PC-3 (cell line): ENCODE measurements at regions not wholly inside any gene's neighbourhood (a gene's known extent, or its start where the extent isn't known, plus 50 kb on each side); places are given as distances from the start of the nearest gene placed in this dataset.

Experiments
- ATAC-seq: fragments of 200-7000 bp; cut with Tn5 transposase; 2 replicates; pipeline ENCODE4 v1.9.1; 2020; ENCODE audit warnings: mild to moderate bottlenecking, moderate library complexity
- BruUV-seq: library from RNA; stranded (reverse); fragments of 400-500 nt; replicated peaks from 2 replicates; lab custom pipeline; 2021; lab: Mats Ljungman, UMichigan
- CTCF ChIA-PET: fragments of 300-600 bp; sonication (Branson Sonifier 250); formaldehyde crosslinking; loops from one replicate; lab custom pipeline; 2022; ENCODE audit warnings: antibody characterized with exemption; lab: Charles Lee
- POLR2A ChIA-PET: fragments of 300-600 bp; sonication (Branson Sonifier 250); formaldehyde crosslinking; loops from one replicate; lab custom pipeline; 2022; ENCODE audit warnings: antibody characterized with exemption; ENCODE audit not compliant: unreplicated experiment; lab: Charles Lee
- DNase-seq: peaks from one replicate; pipeline ENCODE4 v3.0.0-alpha.2; 2015
- H2AFZ ChIP-seq: fragments of 300-600 bp; sonication (generic); 2 replicates; pipeline ENCODE4 v1.6.0; 2016; ENCODE audit warnings: antibody characterized with exemption, low read length
- H3F3A ChIP-seq: fragments of 300-600 bp; sonication (generic); one replicate; pipeline ENCODE4 v1.6.0; 2017; ENCODE audit warnings: antibody characterized with exemption, low read length, control low read depth, mild to moderate bottlenecking; ENCODE audit not compliant: unreplicated experiment
- H3K27ac ChIP-seq: fragments of 300-600 bp; sonication (generic); 2 replicates; pipeline ENCODE4 v1.5.1; 2016; ENCODE audit warnings: mild to moderate bottlenecking, low read length
- H3K27me3 ChIP-seq: fragments of 300-600 bp; sonication (generic); 2 replicates; pipeline ENCODE4 v1.6.1; 2016; ENCODE audit warnings: low read length, mixed read lengths
- H3K36me3 ChIP-seq: fragments of 300-600 bp; sonication (generic); 2 replicates; pipeline ENCODE4 v1.6.1; 2016; ENCODE audit warnings: low read depth, mixed run types, low read length, mixed read lengths
- H3K4me1 ChIP-seq: fragments of 300-600 bp; sonication (generic); 2 replicates; pipeline ENCODE4 v1.5.1; 2016; ENCODE audit warnings: low read length; ENCODE audit not compliant: insufficient read depth
- H3K4me2 ChIP-seq: fragments of 300-600 bp; sonication (generic); 2 replicates; pipeline ENCODE4 v1.6.0; 2016; ENCODE audit warnings: low read length
- H3K4me3 ChIP-seq: fragments of 300-600 bp; sonication (generic); 2 replicates; pipeline ENCODE4 v1.5.1; 2016; ENCODE audit warnings: mild to moderate bottlenecking, low read length, mixed read lengths
- H3K79me2 ChIP-seq: fragments of 300-600 bp; sonication (generic); 2 replicates; pipeline ENCODE4 v1.6.1; 2017; ENCODE audit warnings: low read length, mixed read lengths
- H3K9ac ChIP-seq: fragments of 300-600 bp; sonication (generic); 2 replicates; pipeline ENCODE4 v1.6.0; 2016; ENCODE audit warnings: mild to moderate bottlenecking, low read length
- H3K9me2 ChIP-seq: fragments of 300-600 bp; sonication (generic); replicated peaks from 2 replicates; pipeline ENCODE4 v1.6.1; 2016; ENCODE audit warnings: mixed run types, low read length, mixed read lengths
- H3K9me3 ChIP-seq: fragments of 300-600 bp; sonication (generic); 2 replicates; pipeline ENCODE4 v1.6.1; 2016; ENCODE audit warnings: low read length, mixed read lengths
- H4K20me1 ChIP-seq: fragments of 300-600 bp; sonication (generic); 2 replicates; pipeline ENCODE4 v1.6.1; 2016; ENCODE audit warnings: low read length, mixed read lengths
- EZH2 ChIP-seq: fragments of 300-600 bp; sonication (generic); IDR thresholded peaks from one replicate; pipeline ENCODE4 v1.6.1; 2017; ENCODE audit warnings: antibody characterized with exemption, mild to moderate bottlenecking, low read length; ENCODE audit not compliant: unreplicated experiment
- EZH2phosphoT487 ChIP-seq: fragments of 300-600 bp; sonication (generic); IDR thresholded peaks from 2 replicates; pipeline ENCODE4 v1.6.1; 2018; ENCODE audit warnings: mild to moderate bottlenecking, antibody characterized with exemption, low read length, borderline replicate concordance
- intact Hi-C: fragments of 100-400 bp; cut with micrococcal nuclease; formaldehyde crosslinking; loops from 2 replicates; pipeline ENCODE4 v1.9.0; 2023
- TF ChIP-seq, protein P1 (sequence below): fragments of 300-600 bp; sonication (generic); conservative IDR thresholded peaks from 2 replicates; pipeline ENCODE4 v1.5.1; 2017; ENCODE audit warnings: antibody characterized with exemption, low read depth, mild to moderate bottlenecking, low read length

DNA sequence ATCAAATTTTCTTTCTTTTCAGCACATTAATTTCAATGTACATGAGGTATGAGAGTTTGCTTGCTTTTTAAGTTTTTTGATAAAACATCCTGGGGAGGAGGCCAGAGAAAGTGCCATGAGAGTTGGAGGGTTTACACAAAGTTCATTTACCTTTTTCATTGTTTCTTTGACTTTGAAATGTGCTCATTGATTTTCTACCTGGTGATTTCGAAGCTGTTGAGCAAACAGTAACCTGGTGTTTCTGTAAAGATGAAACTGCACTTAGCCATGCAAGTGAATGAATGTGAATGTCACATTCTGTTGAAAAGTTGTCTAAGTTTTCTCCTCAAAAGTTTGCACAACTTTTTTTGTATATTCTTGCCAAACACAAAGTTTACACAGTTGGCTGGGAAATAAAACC, 797.0 kb downstream of the METTL4 start:
- DNase-seq (no peak), ATAC-seq (no peak)
- POLR2A ChIA-PET, result no interaction called here
- H3K27me3 ChIP-seq, result peaks cover 45% of the 10 kb centered on the region
- H3K4me3 ChIP-seq, result no peak overlapping the region
- H2AFZ ChIP-seq, result no peak overlapping the region
- H3K9me2 ChIP-seq, result no peaks in the 10 kb centered on the region
- no peak overlapping the region for H3K27ac ChIP-seq
- H3K79me2 ChIP-seq, result no peaks in the 10 kb centered on the region
- no peak overlapping the region for H3K4me2 ChIP-seq
- no peaks in the 10 kb centered on the region for H4K20me1 ChIP-seq
- H3K9ac ChIP-seq, result no peak overlapping the region
- TF ChIP-seq EZH2phosphoT487 (no peak), EZH2 (no peak)
- TF ChIP-seq, protein P1, sequence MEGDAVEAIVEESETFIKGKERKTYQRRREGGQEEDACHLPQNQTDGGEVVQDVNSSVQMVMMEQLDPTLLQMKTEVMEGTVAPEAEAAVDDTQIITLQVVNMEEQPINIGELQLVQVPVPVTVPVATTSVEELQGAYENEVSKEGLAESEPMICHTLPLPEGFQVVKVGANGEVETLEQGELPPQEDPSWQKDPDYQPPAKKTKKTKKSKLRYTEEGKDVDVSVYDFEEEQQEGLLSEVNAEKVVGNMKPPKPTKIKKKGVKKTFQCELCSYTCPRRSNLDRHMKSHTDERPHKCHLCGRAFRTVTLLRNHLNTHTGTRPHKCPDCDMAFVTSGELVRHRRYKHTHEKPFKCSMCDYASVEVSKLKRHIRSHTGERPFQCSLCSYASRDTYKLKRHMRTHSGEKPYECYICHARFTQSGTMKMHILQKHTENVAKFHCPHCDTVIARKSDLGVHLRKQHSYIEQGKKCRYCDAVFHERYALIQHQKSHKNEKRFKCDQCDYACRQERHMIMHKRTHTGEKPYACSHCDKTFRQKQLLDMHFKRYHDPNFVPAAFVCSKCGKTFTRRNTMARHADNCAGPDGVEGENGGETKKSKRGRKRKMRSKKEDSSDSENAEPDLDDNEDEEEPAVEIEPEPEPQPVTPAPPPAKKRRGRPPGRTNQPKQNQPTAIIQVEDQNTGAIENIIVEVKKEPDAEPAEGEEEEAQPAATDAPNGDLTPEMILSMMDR, result no peak
- CTCF ChIA-PET, result no interaction called here
- intact Hi-C loops, result no loop called here
- H3K9me3 ChIP-seq, result no peaks in the 10 kb centered on the region
- H3K36me3 ChIP-seq, result no peaks in the 10 kb centered on the region
- no TSS peak for BruUV-seq
- no peaks in the 10 kb centered on the region for H3F3A ChIP-seq
- H3K4me1 ChIP-seq, result no peaks in the 10 kb centered on the region

DNA sequence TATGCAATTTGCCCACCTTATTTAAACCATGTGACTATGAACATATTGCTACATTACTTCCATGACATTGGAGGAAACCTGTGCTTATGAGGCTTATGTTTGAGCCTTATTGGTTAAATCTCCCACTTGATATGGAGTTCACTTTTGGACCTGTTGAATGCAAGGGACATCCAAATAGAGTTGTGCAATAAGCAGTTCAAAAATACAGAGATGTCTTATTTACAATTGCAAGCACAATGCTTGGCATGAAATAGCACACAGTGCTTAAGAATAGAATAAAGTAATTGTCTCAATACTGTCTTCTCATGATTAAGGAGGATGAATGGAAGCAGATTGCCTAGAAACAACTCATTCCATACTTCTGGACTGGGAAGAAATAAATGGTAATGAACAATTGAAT, 793.5 kb downstream of the METTL4 start:
- CTCF ChIA-PET, result no interaction called here
- no peak overlapping the region for H3K9ac ChIP-seq
- ATAC-seq, result no peak
- H4K20me1 ChIP-seq, result no peaks in the 10 kb centered on the region
- no peak overlapping the region for H2AFZ ChIP-seq
- no peaks in the 10 kb centered on the region for H3F3A ChIP-seq
- H3K4me3 ChIP-seq, result no peak overlapping the region
- no peak overlapping the region for H3K27ac ChIP-seq
- H3K4me1 ChIP-seq, result no peaks in the 10 kb centered on the region
- intact Hi-C loops, result no loop called here
- H3K36me3 ChIP-seq, result no peaks in the 10 kb centered on the region
- H3K9me3 ChIP-seq, result no peaks in the 10 kb centered on the region
- no peaks in the 10 kb centered on the region for H3K9me2 ChIP-seq
- TF ChIP-seq EZH2, result no peak
- TF ChIP-seq, protein P1, result no peak
- TF ChIP-seq EZH2phosphoT487, result no peak
- H3K4me2 ChIP-seq, result no peak overlapping the region
- POLR2A ChIA-PET, result no interaction called here
- DNase-seq, result no peak
- BruUV-seq, result no TSS peak
- H3K27me3 ChIP-seq, result peaks cover 45% of the 10 kb centered on the region
- no peaks in the 10 kb centered on the region for H3K79me2 ChIP-seq

DNA sequence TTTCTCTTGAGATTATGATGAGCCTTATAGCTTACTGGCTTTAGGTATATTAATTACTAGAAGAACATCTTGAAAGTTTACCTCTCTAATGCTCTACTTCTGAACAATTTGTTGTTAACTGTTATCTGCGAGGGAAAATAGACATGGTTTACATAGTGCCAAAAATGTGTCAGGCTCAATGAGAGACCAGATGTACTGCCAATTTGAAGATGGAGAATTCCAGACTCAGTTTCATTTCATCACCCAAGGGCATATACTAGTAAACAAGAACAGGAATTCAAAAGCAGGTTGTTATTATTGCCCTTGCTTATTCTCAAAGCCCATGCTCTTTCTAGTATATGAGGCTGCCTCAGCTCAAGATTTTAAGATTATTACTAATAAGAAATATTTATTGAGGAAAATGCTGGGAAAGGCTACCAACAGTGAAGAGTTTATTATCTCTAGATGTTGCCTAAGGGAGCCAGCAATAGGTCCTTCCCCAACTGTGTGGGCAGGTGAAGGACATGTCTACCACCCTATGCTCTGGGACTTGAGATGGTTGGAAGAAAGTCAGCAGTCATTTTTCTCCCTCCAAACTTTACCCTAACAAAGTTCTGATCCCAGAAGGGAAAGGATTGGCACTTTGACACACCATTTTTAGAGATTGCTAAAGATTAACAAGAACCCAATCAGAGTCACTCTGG, 792.7 kb downstream of the METTL4 start:
- ChIA-PET POLR2A (no interaction called here), CTCF (no interaction called here)
- BruUV-seq, result no TSS peak
- Histone ChIP-seq H3K9me2 (no peaks in the 10 kb centered on the region), H3K79me2 (no peaks in the 10 kb centered on the region), H3K4me3 (no peak overlapping the region), H2AFZ (no peak overlapping the region), H3K9me3 (no peaks in the 10 kb centered on the region), H3F3A (no peaks in the 10 kb centered on the region), H4K20me1 (no peaks in the 10 kb centered on the region), H3K36me3 (no peaks in the 10 kb centered on the region), H3K27me3 (peaks cover 37% of the 10 kb centered on the region), H3K4me2 (no peak overlapping the region), H3K4me1 (no peaks in the 10 kb centered on the region), H3K9ac (no peak overlapping the region), H3K27ac (no peak overlapping the region)
- ATAC-seq (no peak), DNase-seq (no peak)
- intact Hi-C loops, result no loop called here
- TF ChIP-seq EZH2phosphoT487 (no peak), EZH2 (no peak)
